ENCODE measurements at regions not wholly inside any gene's neighbourhood (a gene's known extent, or its start where the extent isn't known, plus 50 kb on each side); places are given as distances from the start of the nearest gene placed in this dataset.

- no peak for TF ChIP-seq CTCF (IDR thresholded peaks at IDR 0.05)
- no peak for TF ChIP-seq POLR2A (IDR thresholded peaks at IDR 0.05)
These were observed 56.4 kb upstream of the FMOD start for GRCh38 chr1:203407296-203407695.
